IMR-90 (cell line): ENCODE measurements at regions not wholly inside any gene's neighbourhood (a gene's known extent, or its start where the extent isn't known, plus 50 kb on each side); places are given as distances from the start of the nearest gene placed in this dataset.

ENCODE experiments used
- ATAC-seq: fragments of 200-7000 bp; cut with Tn5 transposase; 2 replicates; pipeline ENCODE4 v1.9.1; 2020; ENCODE audit warnings: low read depth, mild to moderate bottlenecking, moderate library complexity
- BruUV-seq: library from RNA; stranded (reverse); fragments of 400-500 nt; replicated peaks from 2 replicates; lab custom pipeline; 2021; lab: Mats Ljungman, UMichigan
- CTCF ChIA-PET: fragments of 300-600 bp; formaldehyde crosslinking; extraction: SDS; loops from one replicate; lab custom pipeline; 2021; ENCODE audit warnings: antibody characterized with exemption; lab: Yijun Ruan, JAX
- POLR2A ChIA-PET: fragments of 300-600 bp; sonication (Branson Sonifier 250); formaldehyde crosslinking; loops from one replicate; lab custom pipeline; 2022; ENCODE audit warnings: antibody characterized with exemption; ENCODE audit not compliant: unreplicated experiment; lab: Charles Lee
- DNase-seq: peaks from one replicate; pipeline ENCODE4 v3.0.0; 2013
- H2AFZ ChIP-seq: replicated peaks from 2 replicates; pipeline ENCODE3; 2013; ENCODE audit warnings: low read length, mild to moderate bottlenecking; ENCODE audit not compliant: poor library complexity
- H2AK5ac ChIP-seq: 2 replicates; pipeline ENCODE4 v1.6.1; 2013; ENCODE audit warnings: low read depth, low read length, inconsistent platforms
- H2AK9ac ChIP-seq: replicated peaks from 2 replicates; pipeline ENCODE3; 2013; ENCODE audit warnings: mild to moderate bottlenecking, low read depth, low read length, moderate library complexity; ENCODE audit not compliant: poor library complexity
- H2BK120ac ChIP-seq: 2 replicates; pipeline ENCODE4 v1.6.1; 2013; ENCODE audit warnings: low read depth, low read length, inconsistent platforms
- H2BK15ac ChIP-seq: 3 replicates; pipeline ENCODE4 v1.6.1; 2013; ENCODE audit warnings: low read depth, low read length, inconsistent platforms
- H2BK20ac ChIP-seq: 2 replicates; pipeline ENCODE4 v1.6.1; 2013; ENCODE audit warnings: low read depth, mild to moderate bottlenecking, inconsistent platforms, low read length, moderate library complexity
- H2BK5ac ChIP-seq: 2 replicates; pipeline ENCODE4 v1.6.1; 2013; ENCODE audit warnings: mild to moderate bottlenecking, low read depth, low read length, inconsistent platforms; ENCODE audit not compliant: poor library complexity, severe bottlenecking
- H3K14ac ChIP-seq: replicated peaks from 2 replicates; pipeline ENCODE4 v1.6.1; 2013; ENCODE audit warnings: low read depth, low read length, inconsistent platforms
- H3K18ac ChIP-seq: 2 replicates; pipeline ENCODE4 v1.6.1; 2013; ENCODE audit warnings: low read depth, low read length, control low read depth
- H3K23ac ChIP-seq: 2 replicates; pipeline ENCODE4 v1.6.1; 2013; ENCODE audit warnings: low read depth, low read length, inconsistent platforms
- H3K27ac ChIP-seq: 2 replicates; pipeline ENCODE4 v1.5.1; 2013; ENCODE audit warnings: mild to moderate bottlenecking, control low read depth, low read length; ENCODE audit not compliant: insufficient read depth
- H3K27me3 ChIP-seq: 2 replicates; pipeline ENCODE4 v1.6.1; 2013; ENCODE audit warnings: low read length; ENCODE audit not compliant: control insufficient read depth, insufficient read depth
- H3K36me3 ChIP-seq: 2 replicates; pipeline ENCODE4 v1.6.1; 2013; ENCODE audit warnings: low read length, mixed read lengths; ENCODE audit not compliant: control insufficient read depth, insufficient read depth
- H3K4ac ChIP-seq: 2 replicates; pipeline ENCODE4 v1.6.1; 2013; ENCODE audit warnings: low read depth, low read length, inconsistent platforms
- H3K4me1 ChIP-seq: 2 replicates; pipeline ENCODE4 v1.6.1; 2013; ENCODE audit warnings: low read length, mixed read lengths; ENCODE audit not compliant: control insufficient read depth, insufficient read depth
- H3K4me2 ChIP-seq: 2 replicates; pipeline ENCODE4 v1.6.1; 2013; ENCODE audit warnings: low read depth, mild to moderate bottlenecking, control low read depth, low read length, moderate library complexity
- H3K4me3 ChIP-seq: 2 replicates; pipeline ENCODE4 v1.5.1; 2013; ENCODE audit warnings: low read depth, mild to moderate bottlenecking, control low read depth, low read length, moderate library complexity; ENCODE audit not compliant: insufficient read depth
- H3K56ac ChIP-seq: 2 replicates; pipeline ENCODE4 v1.6.1; 2013; ENCODE audit warnings: low read length, inconsistent platforms; ENCODE audit not compliant: insufficient read depth; ENCODE audit errors: extremely low read depth
- H3K79me1 ChIP-seq, 2 experiments: 2 replicates each; pipeline ENCODE4 v1.6.1; 2013; ENCODE audit warnings: low read length in 2 of 2, inconsistent platforms in 1 of 2, low read depth in 1 of 2
- H3K9ac ChIP-seq: 2 replicates; pipeline ENCODE4 v1.6.1; 2013; ENCODE audit warnings: low read depth, low read length, control low read depth
- H3K9me1 ChIP-seq: 2 replicates; pipeline ENCODE4 v1.6.1; 2013; ENCODE audit warnings: low read length, inconsistent platforms; ENCODE audit not compliant: insufficient read depth
- H3K9me3 ChIP-seq: 2 replicates; pipeline ENCODE4 v1.6.1; 2013; ENCODE audit warnings: low read length; ENCODE audit not compliant: control insufficient read depth, insufficient read depth
- H4K20me1 ChIP-seq: 2 replicates; pipeline ENCODE4 v1.6.1; 2013; ENCODE audit warnings: low read length, inconsistent platforms; ENCODE audit not compliant: insufficient read depth
- H4K5ac ChIP-seq: 2 replicates; pipeline ENCODE4 v1.6.1; 2013; ENCODE audit warnings: mild to moderate bottlenecking, low read depth, low read length, control low read depth
- H4K8ac ChIP-seq, 2 experiments: 2 replicates each; pipeline ENCODE4 v1.6.1; 2013; ENCODE audit warnings: low read depth in 2 of 2, low read length in 2 of 2, control low read depth in 1 of 2, inconsistent platforms in 1 of 2
- H4K91ac ChIP-seq: 2 replicates; pipeline ENCODE4 v1.6.1; 2013; ENCODE audit warnings: low read depth, low read length, inconsistent platforms; ENCODE audit not compliant: insufficient read depth
- BHLHE40 ChIP-seq: fragments of 150-350 bp; IDR thresholded peaks from 2 replicates; pipeline ENCODE4 v1.6.1; 2016; ENCODE audit warnings: mild to moderate bottlenecking, low read depth, low read length
- CEBPB ChIP-seq: IDR thresholded peaks from 2 replicates; pipeline ENCODE4 v1.6.1; 2012; ENCODE audit warnings: low read depth, low read length, improper control_type of control experiment
- CHD1 ChIP-seq: IDR thresholded peaks from 2 replicates; pipeline ENCODE4 v1.6.1; 2012; ENCODE audit warnings: low read depth, low read length, improper control_type of control experiment
- FOS ChIP-seq: fragments of 150-350 bp; IDR thresholded peaks from 2 replicates; pipeline ENCODE4 v1.6.1; 2016; ENCODE audit warnings: low read depth, low read length
- MAFK ChIP-seq: IDR thresholded peaks from 2 replicates; pipeline ENCODE4 v1.6.1; 2012; ENCODE audit warnings: low read depth, low read length, improper control_type of control experiment
- MAZ ChIP-seq: IDR thresholded peaks from 2 replicates; pipeline ENCODE4 v1.6.1; 2012; ENCODE audit warnings: low read depth, mild to moderate bottlenecking, low read length, improper control_type of control experiment, moderate library complexity, borderline replicate concordance
- NFE2L2 ChIP-seq: fragments of 150-350 bp; IDR thresholded peaks from 2 replicates; pipeline ENCODE4 v1.6.1; 2016; ENCODE audit warnings: low read depth, mild to moderate bottlenecking, low read length
- POLR2A ChIP-seq: IDR thresholded peaks from 2 replicates; pipeline ENCODE4 v1.6.1; 2012; ENCODE audit warnings: mild to moderate bottlenecking, low read depth, low read length
- RAD21 ChIP-seq: IDR thresholded peaks from 2 replicates; pipeline ENCODE4 v1.6.1; 2012; ENCODE audit warnings: low read length, improper control_type of control experiment
- RCOR1 ChIP-seq: IDR thresholded peaks from 2 replicates; pipeline ENCODE4 v1.6.1; 2012; ENCODE audit warnings: mild to moderate bottlenecking, low read length, improper control_type of control experiment; ENCODE audit not compliant: insufficient replicate concordance
- RFX5 ChIP-seq: IDR thresholded peaks from 2 replicates; pipeline ENCODE4 v1.8.0; 2012; ENCODE audit warnings: low read depth, mild to moderate bottlenecking, low read length, moderate library complexity
- SMC3 ChIP-seq: fragments of 150-350 bp; IDR thresholded peaks from 2 replicates; pipeline ENCODE4 v1.6.1; 2016; ENCODE audit warnings: low read depth, mild to moderate bottlenecking, antibody characterized with exemption, low read length, moderate library complexity
- WGBS, 2 experiments: methylation state at CpG; one replicate each; pipeline versions ENCODE4 v1.1.5 to v1.1.7; 2013; ENCODE audit warnings: missing lambda C conversion rate in 2 of 2; ENCODE audit not compliant: insufficient read length in 1 of 2; ENCODE audit errors: extremely low coverage in 2 of 2; 5-methylcytosine and 5-hydroxymethylcytosine counted together
- dilution Hi-C: fragments of 300-500 bp; cut with HindIII; formaldehyde crosslinking; loops from one replicate; pipeline ENCODE4 v1.14.3; 2018; ENCODE audit warnings: low sequenced_read_pairs; ENCODE audit not compliant: unreplicated experiment
- in situ Hi-C: fragments of 300-500 bp; cut with MboI; formaldehyde crosslinking; loops from 3 replicates; pipeline ENCODE4 v1.14.3; 2019; ENCODE audit warnings: low sequenced_read_pairs, inconsistent platforms, mixed read lengths
- intact Hi-C: fragments of 100-400 bp; cut with micrococcal nuclease; formaldehyde crosslinking; loops from 2 replicates; pipeline ENCODE4 v1.10.0; 2022
- TF ChIP-seq, protein P1 (sequence below): fragments of 150-350 bp; IDR thresholded peaks from 2 replicates; pipeline ENCODE4 v1.6.1; 2016; ENCODE audit warnings: low read depth, mild to moderate bottlenecking, low read length, moderate library complexity, borderline replicate concordance
- TF ChIP-seq, protein P2 (sequence below): fragments of 150-350 bp; IDR thresholded peaks from 2 replicates; pipeline ENCODE4 v1.6.1; 2017; ENCODE audit warnings: mild to moderate bottlenecking, antibody characterized with exemption, low read length, low read depth
- TF ChIP-seq, protein P3 (sequence below): conservative IDR thresholded peaks from 2 replicates; pipeline ENCODE4 v1.5.1; 2012; ENCODE audit warnings: mild to moderate bottlenecking, low read depth, low read length, improper control_type of control experiment

DNA sequence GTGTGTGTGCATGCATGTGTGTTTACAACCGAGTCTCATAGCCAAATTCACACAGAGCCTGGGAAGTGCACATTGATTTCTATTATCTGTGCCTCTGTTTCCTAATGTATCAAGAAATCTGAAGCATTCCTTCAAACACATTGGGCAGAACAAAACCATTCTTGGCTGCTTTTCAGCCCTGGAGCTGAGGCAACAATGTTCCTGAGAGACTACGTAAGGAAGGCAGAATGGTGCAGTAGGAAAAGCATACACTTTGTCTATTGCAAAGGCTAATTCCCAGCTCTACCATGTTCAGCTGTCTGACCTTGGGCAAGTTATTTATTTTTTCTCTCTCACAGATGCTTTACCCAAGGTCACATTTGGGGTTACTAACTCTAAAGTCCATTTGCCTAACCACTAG, 575.5 kb downstream of the SOX6 start:
- Histone ChIP-seq H3K9me3 (no peaks in the 10 kb centered on the region), H2AK5ac (peak overlapping the region; percentile 48; the same call in 1 of the 2 replicates), H3K27ac (no peak overlapping the region), H2BK120ac (no peak overlapping the region), H3K18ac (no peak overlapping the region), H4K20me1 (no peaks in the 10 kb centered on the region), H3K27me3 (no peaks in the 10 kb centered on the region; the same call in 1 of the 2 replicates), H4K91ac (no peak overlapping the region), H4K8ac (no peak overlapping the region), H2AK9ac (no peak overlapping the region), H2BK15ac (no peak overlapping the region; the same call in 2 of the 3 replicates), H3K4me1 (peaks cover 3% of the 10 kb centered on the region; the same call in 1 of the 2 replicates), H4K5ac (no peak overlapping the region), H2AFZ (no peak overlapping the region), H3K79me1 (no peaks in the 10 kb centered on the region), H3K36me3 (no peaks in the 10 kb centered on the region), H3K14ac (no peak overlapping the region), H3K9ac (no peak overlapping the region), H2BK20ac (no peak overlapping the region), H2BK5ac (no peak overlapping the region), H3K23ac (no peak overlapping the region), H3K9me1 (peaks cover 6% of the 10 kb centered on the region; the same call in 1 of the 2 replicates), H3K56ac (no peak overlapping the region), H3K4me3 (no peak overlapping the region), H3K4ac (no peak overlapping the region), H3K4me2 (no peak overlapping the region)
- BruUV-seq: no TSS peak
- in situ Hi-C loops: no loop called here
- DNase-seq (no peak), ATAC-seq (no peak)
- intact Hi-C loops: no loop called here
- dilution Hi-C loops: no loop called here
- ChIA-PET CTCF (interaction anchor here (0.6 kb wide), 1 partner anchor 24 kb away, joined by 4 read pairs; no protein-coding TSS in a partner anchor), POLR2A (no interaction called here)
- TF ChIP-seq MAFK (no peak), CHD1 (no peak), FOS (no peak), RCOR1 (no peak), RAD21 (no peak), RFX5 (no peak), BHLHE40 (no peak), POLR2A (no peak), NFE2L2 (no peak), CEBPB (no peak), SMC3 (no peak), MAZ (no peak)
- TF ChIP-seq, protein P1, sequence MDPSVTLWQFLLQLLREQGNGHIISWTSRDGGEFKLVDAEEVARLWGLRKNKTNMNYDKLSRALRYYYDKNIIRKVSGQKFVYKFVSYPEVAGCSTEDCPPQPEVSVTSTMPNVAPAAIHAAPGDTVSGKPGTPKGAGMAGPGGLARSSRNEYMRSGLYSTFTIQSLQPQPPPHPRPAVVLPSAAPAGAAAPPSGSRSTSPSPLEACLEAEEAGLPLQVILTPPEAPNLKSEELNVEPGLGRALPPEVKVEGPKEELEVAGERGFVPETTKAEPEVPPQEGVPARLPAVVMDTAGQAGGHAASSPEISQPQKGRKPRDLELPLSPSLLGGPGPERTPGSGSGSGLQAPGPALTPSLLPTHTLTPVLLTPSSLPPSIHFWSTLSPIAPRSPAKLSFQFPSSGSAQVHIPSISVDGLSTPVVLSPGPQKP: no peak
- TF ChIP-seq, protein P2, sequence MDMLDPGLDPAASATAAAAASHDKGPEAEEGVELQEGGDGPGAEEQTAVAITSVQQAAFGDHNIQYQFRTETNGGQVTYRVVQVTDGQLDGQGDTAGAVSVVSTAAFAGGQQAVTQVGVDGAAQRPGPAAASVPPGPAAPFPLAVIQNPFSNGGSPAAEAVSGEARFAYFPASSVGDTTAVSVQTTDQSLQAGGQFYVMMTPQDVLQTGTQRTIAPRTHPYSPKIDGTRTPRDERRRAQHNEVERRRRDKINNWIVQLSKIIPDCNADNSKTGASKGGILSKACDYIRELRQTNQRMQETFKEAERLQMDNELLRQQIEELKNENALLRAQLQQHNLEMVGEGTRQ: no peak
- TF ChIP-seq, protein P3, sequence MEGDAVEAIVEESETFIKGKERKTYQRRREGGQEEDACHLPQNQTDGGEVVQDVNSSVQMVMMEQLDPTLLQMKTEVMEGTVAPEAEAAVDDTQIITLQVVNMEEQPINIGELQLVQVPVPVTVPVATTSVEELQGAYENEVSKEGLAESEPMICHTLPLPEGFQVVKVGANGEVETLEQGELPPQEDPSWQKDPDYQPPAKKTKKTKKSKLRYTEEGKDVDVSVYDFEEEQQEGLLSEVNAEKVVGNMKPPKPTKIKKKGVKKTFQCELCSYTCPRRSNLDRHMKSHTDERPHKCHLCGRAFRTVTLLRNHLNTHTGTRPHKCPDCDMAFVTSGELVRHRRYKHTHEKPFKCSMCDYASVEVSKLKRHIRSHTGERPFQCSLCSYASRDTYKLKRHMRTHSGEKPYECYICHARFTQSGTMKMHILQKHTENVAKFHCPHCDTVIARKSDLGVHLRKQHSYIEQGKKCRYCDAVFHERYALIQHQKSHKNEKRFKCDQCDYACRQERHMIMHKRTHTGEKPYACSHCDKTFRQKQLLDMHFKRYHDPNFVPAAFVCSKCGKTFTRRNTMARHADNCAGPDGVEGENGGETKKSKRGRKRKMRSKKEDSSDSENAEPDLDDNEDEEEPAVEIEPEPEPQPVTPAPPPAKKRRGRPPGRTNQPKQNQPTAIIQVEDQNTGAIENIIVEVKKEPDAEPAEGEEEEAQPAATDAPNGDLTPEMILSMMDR: no peak
- WGBS, 2 experiments: no CpG with 5 or more reads among the region's 2 CpGs
